GM12878 (cell line): ENCODE measurements at regions not wholly inside any gene's neighbourhood (a gene's known extent, or its start where the extent isn't known, plus 50 kb on each side); places are given as distances from the start of the nearest gene placed in this dataset.

Source experiments
- CBFB ChIP-seq: IDR thresholded peaks from 2 replicates; pipeline ENCODE4 v1.6.1; 2016; ENCODE audit warnings: antibody characterized with exemption, low read depth
- HDAC2 ChIP-seq: fragments of 200-600 bp; sonication (generic); IDR thresholded peaks from 2 replicates; pipeline ENCODE4 v1.6.1; 2017
- HDAC6 ChIP-seq: fragments of 200-600 bp; sonication (generic); IDR thresholded peaks from one replicate; pipeline ENCODE4 v1.8.0; 2017; ENCODE audit warnings: antibody characterized with exemption; ENCODE audit not compliant: unreplicated experiment
- LARP7 ChIP-seq: fragments of 450-650 bp; IDR thresholded peaks from 2 replicates; pipeline ENCODE4 v1.6.1; 2017; ENCODE audit warnings: mild to moderate bottlenecking
- MXI1 ChIP-seq: fragments of 150-350 bp; IDR thresholded peaks from 2 replicates; pipeline ENCODE4 v1.6.1; 2011; ENCODE audit warnings: low read depth, mild to moderate bottlenecking, inconsistent platforms, low read length, improper control_type of control experiment
- POLR2AphosphoS2 ChIP-seq: IDR thresholded peaks from 2 replicates; pipeline ENCODE4 v1.6.1; 2011; ENCODE audit warnings: low read depth, mild to moderate bottlenecking, low read length, improper control_type of control experiment, moderate library complexity
- YY1 ChIP-seq: IDR thresholded peaks from 2 replicates; pipeline ENCODE4 v1.6.1; 2011; ENCODE audit warnings: low read depth, mild to moderate bottlenecking, low read length
- TF ChIP-seq, protein P1 (sequence below): fragments of 450-650 bp; conservative IDR thresholded peaks from 2 replicates; pipeline ENCODE4 v1.6.1; 2017; ENCODE audit warnings: mild to moderate bottlenecking, moderate library complexity
- TF ChIP-seq, protein P2 (sequence below): fragments of 450-650 bp; IDR thresholded peaks from 2 replicates; pipeline ENCODE4 v1.6.1; 2017; ENCODE audit warnings: mild to moderate bottlenecking, moderate library complexity
- TF ChIP-seq, protein P3 (sequence below): IDR thresholded peaks from 2 replicates; pipeline ENCODE4 v1.6.1; 2011; ENCODE audit warnings: mild to moderate bottlenecking, low read depth, low read length, moderate library complexity; ENCODE audit not compliant: insufficient replicate concordance

DNA sequence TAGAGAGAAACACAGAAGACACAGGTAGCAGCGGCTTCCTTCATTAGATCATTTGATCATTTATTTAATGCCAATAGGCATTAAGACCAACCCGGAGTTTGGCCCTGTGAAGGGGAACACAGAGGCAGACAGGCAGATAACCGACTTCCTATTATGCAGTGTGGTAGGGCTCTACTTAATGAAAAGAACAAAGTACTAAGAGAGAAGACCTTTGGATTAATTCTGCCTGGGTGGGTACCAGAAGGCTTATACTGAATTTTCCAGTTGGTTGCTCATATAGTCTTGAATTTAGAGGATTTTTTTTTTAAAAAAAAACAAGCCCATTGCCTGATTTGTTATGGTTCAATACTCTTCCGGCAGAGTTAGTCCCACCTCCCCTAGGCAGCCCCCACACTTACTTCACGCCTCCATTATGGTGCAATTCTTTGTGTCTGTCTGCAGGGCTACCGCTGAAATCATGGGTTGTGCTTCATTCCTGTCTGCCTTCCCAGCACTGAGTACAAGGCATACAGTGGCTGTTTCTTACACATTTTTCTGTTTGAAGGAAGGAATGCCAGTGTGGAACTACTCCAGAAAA is 244.3 kb upstream of the APCDD1 start (continued):
- TF ChIP-seq, protein P1, sequence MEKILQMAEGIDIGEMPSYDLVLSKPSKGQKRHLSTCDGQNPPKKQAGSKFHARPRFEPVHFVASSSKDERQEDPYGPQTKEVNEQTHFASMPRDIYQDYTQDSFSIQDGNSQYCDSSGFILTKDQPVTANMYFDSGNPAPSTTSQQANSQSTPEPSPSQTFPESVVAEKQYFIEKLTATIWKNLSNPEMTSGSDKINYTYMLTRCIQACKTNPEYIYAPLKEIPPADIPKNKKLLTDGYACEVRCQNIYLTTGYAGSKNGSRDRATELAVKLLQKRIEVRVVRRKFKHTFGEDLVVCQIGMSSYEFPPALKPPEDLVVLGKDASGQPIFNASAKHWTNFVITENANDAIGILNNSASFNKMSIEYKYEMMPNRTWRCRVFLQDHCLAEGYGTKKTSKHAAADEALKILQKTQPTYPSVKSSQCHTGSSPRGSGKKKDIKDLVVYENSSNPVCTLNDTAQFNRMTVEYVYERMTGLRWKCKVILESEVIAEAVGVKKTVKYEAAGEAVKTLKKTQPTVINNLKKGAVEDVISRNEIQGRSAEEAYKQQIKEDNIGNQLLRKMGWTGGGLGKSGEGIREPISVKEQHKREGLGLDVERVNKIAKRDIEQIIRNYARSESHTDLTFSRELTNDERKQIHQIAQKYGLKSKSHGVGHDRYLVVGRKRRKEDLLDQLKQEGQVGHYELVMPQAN: no peak
- TF ChIP-seq LARP7 (no peak), HDAC6 (no peak), POLR2AphosphoS2 (no peak), HDAC2 (no peak), CBFB (no peak), MXI1 (no peak), YY1 (no peak)
- TF ChIP-seq, protein P2, sequence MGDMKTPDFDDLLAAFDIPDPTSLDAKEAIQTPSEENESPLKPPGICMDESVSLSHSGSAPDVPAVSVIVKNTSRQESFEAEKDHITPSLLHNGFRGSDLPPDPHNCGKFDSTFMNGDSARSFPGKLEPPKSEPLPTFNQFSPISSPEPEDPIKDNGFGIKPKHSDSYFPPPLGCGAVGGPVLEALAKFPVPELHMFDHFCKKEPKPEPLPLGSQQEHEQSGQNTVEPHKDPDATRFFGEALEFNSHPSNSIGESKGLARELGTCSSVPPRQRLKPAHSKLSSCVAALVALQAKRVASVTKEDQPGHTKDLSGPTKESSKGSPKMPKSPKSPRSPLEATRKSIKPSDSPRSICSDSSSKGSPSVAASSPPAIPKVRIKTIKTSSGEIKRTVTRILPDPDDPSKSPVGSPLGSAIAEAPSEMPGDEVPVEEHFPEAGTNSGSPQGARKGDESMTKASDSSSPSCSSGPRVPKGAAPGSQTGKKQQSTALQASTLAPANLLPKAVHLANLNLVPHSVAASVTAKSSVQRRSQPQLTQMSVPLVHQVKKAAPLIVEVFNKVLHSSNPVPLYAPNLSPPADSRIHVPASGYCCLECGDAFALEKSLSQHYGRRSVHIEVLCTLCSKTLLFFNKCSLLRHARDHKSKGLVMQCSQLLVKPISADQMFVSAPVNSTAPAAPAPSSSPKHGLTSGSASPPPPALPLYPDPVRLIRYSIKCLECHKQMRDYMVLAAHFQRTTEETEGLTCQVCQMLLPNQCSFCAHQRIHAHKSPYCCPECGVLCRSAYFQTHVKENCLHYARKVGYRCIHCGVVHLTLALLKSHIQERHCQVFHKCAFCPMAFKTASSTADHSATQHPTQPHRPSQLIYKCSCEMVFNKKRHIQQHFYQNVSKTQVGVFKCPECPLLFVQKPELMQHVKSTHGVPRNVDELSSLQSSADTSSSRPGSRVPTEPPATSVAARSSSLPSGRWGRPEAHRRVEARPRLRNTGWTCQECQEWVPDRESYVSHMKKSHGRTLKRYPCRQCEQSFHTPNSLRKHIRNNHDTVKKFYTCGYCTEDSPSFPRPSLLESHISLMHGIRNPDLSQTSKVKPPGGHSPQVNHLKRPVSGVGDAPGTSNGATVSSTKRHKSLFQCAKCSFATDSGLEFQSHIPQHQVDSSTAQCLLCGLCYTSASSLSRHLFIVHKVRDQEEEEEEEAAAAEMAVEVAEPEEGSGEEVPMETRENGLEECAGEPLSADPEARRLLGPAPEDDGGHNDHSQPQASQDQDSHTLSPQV: no peak
- TF ChIP-seq, protein P3, sequence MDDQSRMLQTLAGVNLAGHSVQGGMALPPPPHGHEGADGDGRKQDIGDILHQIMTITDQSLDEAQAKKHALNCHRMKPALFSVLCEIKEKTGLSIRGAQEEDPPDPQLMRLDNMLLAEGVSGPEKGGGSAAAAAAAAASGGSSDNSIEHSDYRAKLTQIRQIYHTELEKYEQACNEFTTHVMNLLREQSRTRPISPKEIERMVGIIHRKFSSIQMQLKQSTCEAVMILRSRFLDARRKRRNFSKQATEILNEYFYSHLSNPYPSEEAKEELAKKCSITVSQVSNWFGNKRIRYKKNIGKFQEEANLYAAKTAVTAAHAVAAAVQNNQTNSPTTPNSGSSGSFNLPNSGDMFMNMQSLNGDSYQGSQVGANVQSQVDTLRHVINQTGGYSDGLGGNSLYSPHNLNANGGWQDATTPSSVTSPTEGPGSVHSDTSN: no peak
